OCI-LY3 (cell line): ENCODE measurements at regions not wholly inside any gene's neighbourhood (a gene's known extent, or its start where the extent isn't known, plus 50 kb on each side); places are given as distances from the start of the nearest gene placed in this dataset.

Source experiments
- EZH2phosphoT487 ChIP-seq: fragments of 200-600 bp; shearing (Covaris generic); IDR thresholded peaks from 2 replicates; pipeline ENCODE4 v1.6.1; 2018; ENCODE audit warnings: antibody characterized with exemption, mixed run types, low read depth
- TF ChIP-seq, protein P1 (sequence below): fragments of 200-600, 300-600 bp; sonication (generic); IDR thresholded peaks from 2 replicates; pipeline ENCODE4 v1.5.1; 2014; ENCODE audit warnings: antibody characterized with exemption, low read length, low read depth

- TF ChIP-seq, protein P1, sequence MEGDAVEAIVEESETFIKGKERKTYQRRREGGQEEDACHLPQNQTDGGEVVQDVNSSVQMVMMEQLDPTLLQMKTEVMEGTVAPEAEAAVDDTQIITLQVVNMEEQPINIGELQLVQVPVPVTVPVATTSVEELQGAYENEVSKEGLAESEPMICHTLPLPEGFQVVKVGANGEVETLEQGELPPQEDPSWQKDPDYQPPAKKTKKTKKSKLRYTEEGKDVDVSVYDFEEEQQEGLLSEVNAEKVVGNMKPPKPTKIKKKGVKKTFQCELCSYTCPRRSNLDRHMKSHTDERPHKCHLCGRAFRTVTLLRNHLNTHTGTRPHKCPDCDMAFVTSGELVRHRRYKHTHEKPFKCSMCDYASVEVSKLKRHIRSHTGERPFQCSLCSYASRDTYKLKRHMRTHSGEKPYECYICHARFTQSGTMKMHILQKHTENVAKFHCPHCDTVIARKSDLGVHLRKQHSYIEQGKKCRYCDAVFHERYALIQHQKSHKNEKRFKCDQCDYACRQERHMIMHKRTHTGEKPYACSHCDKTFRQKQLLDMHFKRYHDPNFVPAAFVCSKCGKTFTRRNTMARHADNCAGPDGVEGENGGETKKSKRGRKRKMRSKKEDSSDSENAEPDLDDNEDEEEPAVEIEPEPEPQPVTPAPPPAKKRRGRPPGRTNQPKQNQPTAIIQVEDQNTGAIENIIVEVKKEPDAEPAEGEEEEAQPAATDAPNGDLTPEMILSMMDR: no peak
- no peak for TF ChIP-seq EZH2phosphoT487
Measured at GRCh38 chr15:47624503-47624902, 92.8 kb upstream of the SEMA6D start.
